ENCODE measurements at regions not wholly inside any gene's neighbourhood (a gene's known extent, or its start where the extent isn't known, plus 50 kb on each side); places are given as distances from the start of the nearest gene placed in this dataset.
"Not testable (repeated sequence)": the region's sequence is repeated elsewhere in the genome, so short reads cannot be mapped to it uniquely, and the experiment has no call there.

GRCh38 chr1:117708323-117709248, 102.7 kb downstream of the TENT5C start:
- DNase-seq = no peak

- no peak for DNase-seq
These were observed 103.4 kb downstream of the TENT5C start for GRCh38 chr1:117709249-117709691.

GRCh38 chr1:117710710-117711109, 104.9 kb downstream of the TENT5C start:
- DNase-seq = no peak

GRCh38 chr1:117712621-117713020, 106.8 kb downstream of the TENT5C start:
- no peak for DNase-seq

GRCh38 chr1:117714546-117714945, 108.7 kb downstream of the TENT5C start:
- no peak for DNase-seq

- DNase-seq = not testable (repeated sequence)
These were observed 110.2 kb downstream of the TENT5C start for GRCh38 chr1:117716030-117716429.

GRCh38 chr1:117717980-117718379, 112.1 kb downstream of the TENT5C start:
- DNase-seq = not testable (repeated sequence)

- DNase-seq = not testable (repeated sequence)
These were observed 112.7 kb downstream of the TENT5C start for GRCh38 chr1:117718596-117718995.

GRCh38 chr1:117719004-117719403, 113.2 kb downstream of the TENT5C start:
- DNase-seq = no peak

- DNase-seq = no peak
These were observed 126.4 kb downstream of the TENT5C start for GRCh38 chr1:117732065-117732797.

- DNase-seq = no peak
These were observed 127.1 kb downstream of the TENT5C start for GRCh38 chr1:117732956-117733355.

GRCh38 chr1:117734403-117734802, 128.6 kb downstream of the TENT5C start:
- DNase-seq = no peak

- DNase-seq = no peak
These were observed 129.5 kb downstream of the TENT5C start for GRCh38 chr1:117735045-117735992.

GRCh38 chr1:117739504-117739903, 133.7 kb downstream of the TENT5C start:
- DNase-seq = no peak

- no peak for DNase-seq
These were observed 134.6 kb downstream of the TENT5C start for GRCh38 chr1:117740496-117740895.

- not testable (repeated sequence) for DNase-seq
These were observed 140.7 kb downstream of the TENT5C start for GRCh38 chr1:117746565-117746964.

GRCh38 chr1:117747605-117748004, 141.8 kb downstream of the TENT5C start:
- no peak for DNase-seq

- no peak for DNase-seq
These were observed 145.5 kb downstream of the TENT5C start for GRCh38 chr1:117751321-117751720.

- DNase-seq = no peak
These were observed 146.8 kb downstream of the TENT5C start for GRCh38 chr1:117752661-117753060.

GRCh38 chr1:117753232-117753631, 147.4 kb downstream of the TENT5C start:
- no peak for DNase-seq

- no peak for DNase-seq
These were observed 147.8 kb downstream of the TENT5C start for GRCh38 chr1:117753652-117754051.
